AG09319 (cell line): ENCODE measurements at regions not wholly inside any gene's neighbourhood (a gene's known extent, or its start where the extent isn't known, plus 50 kb on each side); places are given as distances from the start of the nearest gene placed in this dataset.

ENCODE experiments used
- DNase-seq: peaks from one replicate; pipeline ENCODE4 v3.0.0-alpha.2; 2010; ENCODE audit warnings: low read depth; ENCODE audit errors: extremely low read depth
- TF ChIP-seq, protein P1 (sequence below): IDR thresholded peaks from 2 replicates; pipeline ENCODE4 v1.5.1; 2011; ENCODE audit warnings: low read depth, mild to moderate bottlenecking, inconsistent platforms, low read length, moderate library complexity

DNA sequence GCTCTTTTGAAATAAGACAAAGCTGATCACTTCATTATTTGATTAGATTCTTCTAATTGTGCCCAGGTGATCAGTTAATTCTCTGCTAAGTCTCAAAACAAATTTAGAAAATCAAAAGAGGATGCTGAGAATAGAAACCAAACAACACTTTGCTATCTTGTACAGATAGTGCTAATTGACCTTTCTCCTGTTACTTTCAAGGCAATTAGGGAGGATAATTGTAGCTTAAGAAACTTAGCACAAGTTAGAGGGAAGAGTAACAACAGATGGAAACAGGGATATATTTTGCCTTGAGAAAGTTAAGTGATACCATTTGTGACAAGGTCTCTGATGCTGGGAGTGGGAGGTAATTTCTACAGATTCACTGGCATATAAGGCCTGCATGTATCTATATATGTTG lies 344.8 kb upstream of the GRM7 start:
- TF ChIP-seq, protein P1, sequence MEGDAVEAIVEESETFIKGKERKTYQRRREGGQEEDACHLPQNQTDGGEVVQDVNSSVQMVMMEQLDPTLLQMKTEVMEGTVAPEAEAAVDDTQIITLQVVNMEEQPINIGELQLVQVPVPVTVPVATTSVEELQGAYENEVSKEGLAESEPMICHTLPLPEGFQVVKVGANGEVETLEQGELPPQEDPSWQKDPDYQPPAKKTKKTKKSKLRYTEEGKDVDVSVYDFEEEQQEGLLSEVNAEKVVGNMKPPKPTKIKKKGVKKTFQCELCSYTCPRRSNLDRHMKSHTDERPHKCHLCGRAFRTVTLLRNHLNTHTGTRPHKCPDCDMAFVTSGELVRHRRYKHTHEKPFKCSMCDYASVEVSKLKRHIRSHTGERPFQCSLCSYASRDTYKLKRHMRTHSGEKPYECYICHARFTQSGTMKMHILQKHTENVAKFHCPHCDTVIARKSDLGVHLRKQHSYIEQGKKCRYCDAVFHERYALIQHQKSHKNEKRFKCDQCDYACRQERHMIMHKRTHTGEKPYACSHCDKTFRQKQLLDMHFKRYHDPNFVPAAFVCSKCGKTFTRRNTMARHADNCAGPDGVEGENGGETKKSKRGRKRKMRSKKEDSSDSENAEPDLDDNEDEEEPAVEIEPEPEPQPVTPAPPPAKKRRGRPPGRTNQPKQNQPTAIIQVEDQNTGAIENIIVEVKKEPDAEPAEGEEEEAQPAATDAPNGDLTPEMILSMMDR, result no peak
- no peak for DNase-seq

DNA sequence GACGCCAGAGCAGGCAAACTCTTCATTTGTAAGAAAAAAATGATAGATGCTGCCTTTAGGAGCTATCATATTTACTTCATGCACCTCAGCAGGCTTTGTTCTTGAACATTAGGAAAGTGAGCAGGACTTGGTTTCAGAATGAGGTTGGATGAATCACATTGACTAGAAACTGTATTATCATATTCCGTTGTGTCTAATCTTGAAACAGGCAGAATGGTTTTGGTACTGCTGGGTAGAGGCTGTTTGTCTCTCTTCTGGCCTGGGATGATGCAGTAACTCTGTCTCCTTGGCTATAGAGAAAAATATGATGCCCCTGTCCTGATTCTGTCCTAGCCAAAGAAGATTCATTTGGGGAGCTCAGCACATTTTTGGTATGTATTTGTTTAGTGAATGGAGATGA lies 344.2 kb upstream of the GRM7 start:
- DNase-seq, result no peak
- TF ChIP-seq, protein P1, result no peak

DNA sequence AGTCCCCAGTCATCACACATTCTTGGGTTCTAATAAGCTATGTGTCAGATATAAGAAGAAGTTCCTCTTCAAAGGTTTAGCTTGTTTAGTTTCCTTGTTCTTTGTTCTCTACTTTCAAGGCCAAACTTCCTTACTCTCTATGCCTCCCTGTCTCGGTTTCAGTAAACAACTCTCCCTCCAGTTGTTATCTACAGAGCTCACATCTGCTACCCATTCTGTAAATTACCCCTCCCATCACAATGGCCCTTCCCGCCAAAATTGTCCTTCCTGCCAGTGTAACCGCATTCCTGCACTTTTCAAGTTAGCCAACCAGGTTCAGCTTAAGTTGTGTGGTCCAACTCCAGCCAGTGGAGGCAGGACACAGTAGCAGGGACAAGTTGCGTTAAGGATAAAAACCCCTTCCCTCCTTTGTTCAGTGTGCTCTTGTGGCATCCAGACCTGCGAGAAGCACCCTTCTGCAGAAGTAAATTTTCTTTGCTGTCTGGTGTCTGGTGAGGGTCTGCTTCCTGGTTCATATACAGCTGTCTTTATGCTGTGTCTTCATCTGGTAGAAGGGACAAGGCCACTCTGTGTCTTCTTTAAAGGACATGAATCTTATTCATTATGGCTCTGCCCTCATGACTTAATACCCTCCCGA lies 342.1 kb upstream of the GRM7 start:
- TF ChIP-seq, protein P1, result no peak
- no peak for DNase-seq

DNA sequence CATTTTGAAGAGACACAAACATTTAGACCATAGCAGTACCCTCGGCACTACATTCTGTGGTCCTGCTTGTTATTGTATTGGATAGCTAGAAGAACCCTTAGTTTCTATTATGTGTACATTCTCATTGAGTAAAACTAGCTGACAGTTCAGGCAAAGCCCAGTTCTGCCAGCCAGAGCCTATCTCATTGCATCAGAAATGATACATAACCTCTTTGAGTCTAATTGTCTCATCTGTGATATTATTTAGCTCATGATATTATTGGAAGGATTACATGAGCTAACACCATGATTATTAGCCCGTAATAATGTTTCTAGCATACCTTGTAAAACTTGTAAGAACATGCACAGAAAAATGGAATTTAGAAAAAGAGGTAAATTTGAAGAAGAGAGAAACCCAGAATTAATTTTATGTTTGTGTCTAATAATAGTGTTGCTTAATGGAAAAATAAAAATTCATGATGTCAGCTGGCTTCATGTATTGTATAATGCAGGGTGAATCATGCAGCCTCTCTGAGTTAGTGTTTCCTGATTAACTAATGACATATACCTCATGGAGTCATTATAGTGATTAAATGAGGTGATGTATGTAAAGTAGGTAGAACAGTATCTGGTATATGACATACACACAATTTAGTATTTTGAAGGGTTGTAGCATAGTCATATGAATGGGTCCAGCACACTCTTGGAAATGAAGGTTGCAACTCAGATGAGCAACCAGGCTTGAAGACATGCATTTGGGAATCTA lies 339.4 kb upstream of the GRM7 start:
- TF ChIP-seq, protein P1, result no peak
- no peak for DNase-seq

DNA sequence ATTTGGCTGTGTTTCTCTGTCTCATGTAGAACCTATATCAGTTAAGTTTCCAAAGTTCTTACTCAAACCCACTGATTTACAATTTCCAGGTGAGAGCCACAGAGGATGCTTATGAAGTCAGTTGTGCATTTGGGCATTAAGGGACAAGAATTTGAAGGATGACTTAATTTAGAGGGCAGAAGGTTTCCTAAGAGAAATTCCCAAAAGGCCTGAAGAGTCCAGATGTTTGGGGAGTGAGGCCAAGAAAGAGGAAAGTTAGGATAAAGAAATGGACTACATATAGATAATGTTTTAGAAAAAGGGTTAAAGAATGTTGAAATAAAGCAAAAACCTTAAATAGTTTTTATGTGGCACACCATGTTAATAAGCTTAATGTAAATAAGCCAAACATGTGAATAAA lies 338.7 kb upstream of the GRM7 start:
- TF ChIP-seq, protein P1, result no peak
- DNase-seq, result no peak

DNA sequence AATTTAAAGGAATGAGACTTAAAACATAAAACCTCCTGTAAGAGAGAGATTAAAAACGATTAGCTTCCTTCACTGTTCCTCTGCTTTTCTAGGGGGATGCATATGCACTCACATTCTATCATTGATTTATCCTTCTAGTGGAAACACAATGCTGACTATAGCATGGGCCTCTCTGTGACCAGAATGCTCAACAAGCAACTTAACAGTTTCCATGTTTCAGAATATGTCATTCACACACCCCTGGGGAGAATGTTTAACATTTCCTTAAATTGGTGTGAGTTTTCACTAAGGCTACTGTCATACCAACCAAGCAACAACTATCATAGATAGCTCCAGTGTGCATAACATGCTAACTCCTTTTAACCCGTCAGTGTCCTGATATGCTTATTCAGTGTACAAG lies 337.9 kb upstream of the GRM7 start:
- TF ChIP-seq, protein P1, result no peak
- DNase-seq, result no peak

GRCh38 chr3:6524479-6524878 lies 336.4 kb upstream of the GRM7 start:
- DNase-seq, result no peak
- TF ChIP-seq, protein P1, result no peak
